ENCODE measurements at regions not wholly inside any gene's neighbourhood (a gene's known extent, or its start where the extent isn't known, plus 50 kb on each side); places are given as distances from the start of the nearest gene placed in this dataset.

GRCh38 chr7:68756986-68757495 lies 841.2 kb upstream of the AUTS2 start:
- TF ChIP-seq CTCF (conservative IDR thresholded peaks at IDR 0.05; ENCODE audit: low read depth in 2 of 2) = no peak
- no peak for TF ChIP-seq POLR2AphosphoS5 (IDR thresholded peaks at IDR 0.05; ENCODE audit: low read depth)
- TF ChIP-seq EZH2phosphoT487 (IDR thresholded peaks at IDR 0.05; ENCODE audit: unreplicated experiment) = no peak
- TF ChIP-seq REST (IDR thresholded peaks at IDR 0.05; ENCODE audit: unreplicated experiment) = no peak
- TF ChIP-seq EZH2 (IDR thresholded peaks at IDR 0.05; ENCODE audit: low read depth, unreplicated experiment) = no peak
